NCI-H2196 (cell line): ENCODE measurements at regions not wholly inside any gene's neighbourhood (a gene's known extent, or its start where the extent isn't known, plus 50 kb on each side); places are given as distances from the start of the nearest gene placed in this dataset.

ENCODE experiments used
- DNase-seq: peaks from one replicate; lab custom pipeline; 2025; ENCODE audit not compliant: unreplicated experiment; lab: John Stamatoyannopoulos, UW

DNA sequence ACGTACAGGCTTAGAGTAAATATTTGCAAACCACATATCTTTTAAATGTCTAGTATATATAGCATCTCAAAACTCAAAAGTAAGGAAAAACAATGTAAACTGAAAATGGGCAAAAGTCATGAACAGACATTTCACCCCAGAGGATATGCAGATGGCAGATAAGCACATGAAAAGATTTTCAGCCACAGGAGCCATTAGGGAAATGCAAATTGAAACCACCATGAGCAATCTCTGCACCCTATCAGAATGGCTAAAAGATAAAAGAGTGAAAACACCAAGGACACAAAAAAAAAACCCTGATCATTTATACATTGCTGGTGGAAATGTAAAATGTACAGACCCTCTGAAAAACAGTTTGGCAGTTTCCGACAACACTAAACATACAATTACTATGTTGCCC, 292.7 kb downstream of the ZNF516 start:
- DNase-seq = no peak

GRCh38 chr18:76195601-76196000, 299.4 kb downstream of the ZNF516 start:
- no peak for DNase-seq

GRCh38 chr18:76188097-76188496, 306.9 kb downstream of the ZNF516 start:
- no peak for DNase-seq

GRCh38 chr18:76179257-76179656, 315.8 kb downstream of the ZNF516 start:
- no peak for DNase-seq

DNA sequence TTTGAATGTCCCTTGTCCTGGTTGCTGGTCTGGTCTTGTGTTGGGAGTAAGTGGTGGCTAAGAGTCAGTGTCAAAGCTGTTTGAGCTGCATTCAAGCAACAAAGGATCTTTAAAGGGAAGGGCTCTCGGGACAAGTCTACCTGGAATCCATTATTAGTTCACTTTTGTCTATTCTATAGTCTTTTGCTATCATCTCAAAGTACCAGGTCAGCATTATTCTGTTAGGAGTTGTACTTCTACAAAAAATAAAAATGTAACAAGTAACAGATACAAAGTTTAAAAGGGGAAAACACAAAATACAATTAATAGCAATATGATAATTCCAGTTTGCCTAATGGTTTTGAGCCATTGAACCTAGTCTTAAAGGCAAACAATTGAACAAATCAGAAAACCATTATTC, 317.9 kb downstream of the ZNF516 start:
- no peak for DNase-seq

DNA sequence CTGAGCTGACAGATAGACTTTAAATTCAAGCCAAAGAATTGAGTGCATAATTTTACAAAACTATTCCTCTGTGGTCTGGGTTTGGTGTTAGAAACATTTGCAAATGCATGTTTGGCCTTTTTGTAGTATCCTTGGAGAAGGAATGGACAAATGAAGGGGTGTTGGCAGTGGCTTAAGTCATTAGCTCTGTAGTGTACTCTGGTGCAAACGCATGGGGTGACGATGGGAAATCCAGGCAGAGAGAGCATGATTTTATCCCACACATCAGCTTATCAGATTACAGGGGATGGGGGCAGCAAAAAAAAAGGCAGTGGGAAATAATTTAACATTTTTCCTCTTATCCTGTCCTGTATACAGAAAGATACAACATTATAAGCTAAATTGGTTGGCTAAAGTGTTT, 320.6 kb downstream of the ZNF516 start:
- no peak for DNase-seq

- no peak for DNase-seq
These were observed 325.3 kb downstream of the ZNF516 start for GRCh38 chr18:76169733-76170132.

GRCh38 chr18:76167845-76168621, 327.0 kb downstream of the ZNF516 start:
- no peak for DNase-seq

GRCh38 chr18:76167410-76167809, 327.6 kb downstream of the ZNF516 start:
- DNase-seq = no peak

GRCh38 chr18:76162886-76163285, 332.2 kb downstream of the ZNF516 start:
- DNase-seq = no peak

DNA sequence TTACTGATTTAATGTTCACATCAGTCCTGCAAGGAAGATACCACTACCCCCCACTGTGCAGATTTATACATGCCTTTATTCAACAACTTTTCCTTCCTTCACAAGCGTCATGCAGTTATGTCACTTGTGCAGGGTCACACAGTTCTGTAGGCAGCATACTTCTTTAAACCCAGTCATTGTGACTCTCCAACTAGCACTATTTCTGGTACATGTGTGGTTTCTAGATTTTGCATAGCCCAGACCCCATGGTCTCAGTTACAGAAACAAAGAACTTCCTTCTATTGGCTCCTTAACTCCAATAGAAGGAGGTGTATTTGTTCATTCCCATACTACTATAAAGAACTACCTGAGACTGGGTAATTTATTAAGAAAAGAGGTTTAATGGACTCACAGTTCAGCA, 333.1 kb downstream of the ZNF516 start:
- DNase-seq = no peak

- DNase-seq = no peak
These were observed 341.4 kb downstream of the ZNF516 start for GRCh38 chr18:76153691-76154090.

GRCh38 chr18:76149734-76150133, 345.3 kb downstream of the ZNF516 start:
- DNase-seq = no peak

- DNase-seq = no peak
These were observed 345.8 kb downstream of the ZNF516 start for GRCh38 chr18:76149284-76149683.

GRCh38 chr18:76145521-76146376, 349.3 kb downstream of the ZNF516 start:
- DNase-seq = no peak

GRCh38 chr18:76144844-76145243, 350.2 kb downstream of the ZNF516 start:
- DNase-seq = no peak

- no peak for DNase-seq
These were observed 352.4 kb downstream of the ZNF516 start for GRCh38 chr18:76142611-76143010.

- DNase-seq = no peak
These were observed 355.2 kb downstream of the ZNF516 start for GRCh38 chr18:76139844-76140243.

- DNase-seq = no peak
These were observed 357.8 kb downstream of the ZNF516 start for GRCh38 chr18:76137216-76137615.

GRCh38 chr18:76136701-76137100, 358.3 kb downstream of the ZNF516 start:
- DNase-seq = no peak

GRCh38 chr18:76134628-76135027, 360.4 kb downstream of the ZNF516 start:
- DNase-seq = no peak

DNA sequence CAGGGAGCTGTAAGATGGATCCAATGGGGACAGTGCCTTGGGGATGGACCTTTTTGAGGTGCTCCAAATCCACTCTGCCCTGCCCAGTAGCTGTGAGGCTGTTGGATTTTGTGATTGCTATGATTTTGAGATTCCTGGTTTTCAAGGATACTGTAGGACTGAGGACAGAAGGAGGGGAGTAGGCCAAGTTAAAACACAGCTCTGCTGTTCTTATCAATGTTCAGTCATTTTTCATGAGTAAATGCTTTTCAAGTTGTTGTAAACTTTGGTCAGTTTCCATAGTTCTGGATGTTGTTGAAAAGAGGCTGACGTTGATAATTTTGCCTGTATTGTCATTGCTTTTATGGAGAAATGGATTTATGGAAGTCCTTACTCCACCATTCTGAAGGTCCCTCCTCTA, 361.2 kb downstream of the ZNF516 start:
- no peak for DNase-seq
